Fibroblast of lung (primary cell): ENCODE measurements at regions not wholly inside any gene's neighbourhood (a gene's known extent, or its start where the extent isn't known, plus 50 kb on each side); places are given as distances from the start of the nearest gene placed in this dataset.

ENCODE experiments used
- EZH2 ChIP-seq: IDR thresholded peaks from 2 replicates; pipeline ENCODE4 v1.5.1; 2012; ENCODE audit warnings: low read length, control low read depth, mild to moderate bottlenecking; ENCODE audit errors: missing control alignments
- TF ChIP-seq, protein P1 (sequence below), 2 donors: IDR thresholded peaks in 1 of 2; conservative IDR thresholded peaks in 1 of 2; 1 replicate in 1 of 2; 2 replicates in 1 of 2; pipeline ENCODE4 v1.5.1; 2011 to 2012; ENCODE audit warnings: low read length in 2 of 2, control low read depth in 1 of 2, inconsistent platforms in 1 of 2, low read depth in 1 of 2, mild to moderate bottlenecking in 1 of 2

DNA sequence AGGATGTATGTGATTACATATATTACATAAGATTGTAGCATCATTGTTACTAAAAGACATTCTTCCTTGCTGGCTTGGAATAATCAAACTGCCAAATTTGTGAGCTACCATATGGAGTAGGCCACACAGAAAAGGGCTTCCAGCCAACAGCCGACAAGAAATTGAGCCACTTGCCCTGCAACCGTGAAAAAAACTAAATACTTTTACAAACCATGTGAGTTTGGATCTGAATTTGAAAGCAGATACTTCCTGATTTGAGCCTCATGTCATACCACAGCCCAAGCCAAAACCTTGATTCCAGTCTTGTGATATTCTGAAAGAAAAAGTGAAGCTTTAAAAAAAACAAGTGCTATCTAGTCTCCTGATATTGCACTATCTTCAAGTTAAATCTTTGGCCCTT is 55.6 kb upstream of the PRMT6 start:
- TF ChIP-seq, protein P1, sequence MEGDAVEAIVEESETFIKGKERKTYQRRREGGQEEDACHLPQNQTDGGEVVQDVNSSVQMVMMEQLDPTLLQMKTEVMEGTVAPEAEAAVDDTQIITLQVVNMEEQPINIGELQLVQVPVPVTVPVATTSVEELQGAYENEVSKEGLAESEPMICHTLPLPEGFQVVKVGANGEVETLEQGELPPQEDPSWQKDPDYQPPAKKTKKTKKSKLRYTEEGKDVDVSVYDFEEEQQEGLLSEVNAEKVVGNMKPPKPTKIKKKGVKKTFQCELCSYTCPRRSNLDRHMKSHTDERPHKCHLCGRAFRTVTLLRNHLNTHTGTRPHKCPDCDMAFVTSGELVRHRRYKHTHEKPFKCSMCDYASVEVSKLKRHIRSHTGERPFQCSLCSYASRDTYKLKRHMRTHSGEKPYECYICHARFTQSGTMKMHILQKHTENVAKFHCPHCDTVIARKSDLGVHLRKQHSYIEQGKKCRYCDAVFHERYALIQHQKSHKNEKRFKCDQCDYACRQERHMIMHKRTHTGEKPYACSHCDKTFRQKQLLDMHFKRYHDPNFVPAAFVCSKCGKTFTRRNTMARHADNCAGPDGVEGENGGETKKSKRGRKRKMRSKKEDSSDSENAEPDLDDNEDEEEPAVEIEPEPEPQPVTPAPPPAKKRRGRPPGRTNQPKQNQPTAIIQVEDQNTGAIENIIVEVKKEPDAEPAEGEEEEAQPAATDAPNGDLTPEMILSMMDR (conservative IDR thresholded peaks at IDR 0.05 in 1 of 2, IDR thresholded peaks at IDR 0.05 in 1 of 2; ENCODE audit: low read depth in 1 of 2, low read length in 2 of 2) = no peak
- no peak for TF ChIP-seq EZH2
